Ectodermal cell (in vitro differentiated cells): ENCODE measurements at regions not wholly inside any gene's neighbourhood (a gene's known extent, or its start where the extent isn't known, plus 50 kb on each side); places are given as distances from the start of the nearest gene placed in this dataset.
"Not testable (repeated sequence)": the region's sequence is repeated elsewhere in the genome, so short reads cannot be mapped to it uniquely, and the experiment has no call there.

Source experiments
- H3K27ac ChIP-seq: 2 replicates; pipeline ENCODE4 v1.7.0; 2013; ENCODE audit warnings: mild to moderate bottlenecking, low read depth, low read length; ENCODE audit not compliant: insufficient read depth, poor library complexity, severe bottlenecking
- H3K27me3 ChIP-seq: 2 replicates; pipeline ENCODE4 v1.7.0; 2013; ENCODE audit warnings: mild to moderate bottlenecking, low read length; ENCODE audit not compliant: insufficient read depth, control insufficient read depth, poor library complexity, severe bottlenecking
- H3K36me3 ChIP-seq: one replicate; pipeline ENCODE4 v1.7.0; 2013; ENCODE audit warnings: low read length; ENCODE audit not compliant: control insufficient read depth, insufficient read depth
- H3K4me1 ChIP-seq: one replicate; pipeline ENCODE4 v1.7.0; 2013; ENCODE audit warnings: low read length; ENCODE audit not compliant: control insufficient read depth, insufficient read depth
- H3K4me3 ChIP-seq: 2 replicates; pipeline ENCODE4 v1.7.0; 2013; ENCODE audit warnings: low read depth, low read length, control low read depth; ENCODE audit not compliant: insufficient read depth
- H3K9me3 ChIP-seq: 2 replicates; pipeline ENCODE4 v1.7.0; 2013; ENCODE audit warnings: mild to moderate bottlenecking, low read length, moderate library complexity; ENCODE audit not compliant: control insufficient read depth
- WGBS, 2 experiments: methylation state at CpG; one replicate each; pipeline ENCODE4 v1.1.7; 2013; ENCODE audit warnings: missing lambda C conversion rate in 2 of 2; 5-methylcytosine and 5-hydroxymethylcytosine counted together

- H3K9me3 ChIP-seq, H3K27me3 ChIP-seq, H3K4me3 ChIP-seq, H3K4me1 ChIP-seq, H3K36me3 ChIP-seq: not testable (repeated sequence)
- peak overlapping the region; percentile 36 for H3K27ac ChIP-seq
- 47 to 72% methylated on average over 2 to 5 of the region's 6 CpGs for whole genome bisulfite sequencing, 2 experiments
These were observed 967.2 kb upstream of the FOXG1 start for GRCh38 chr14:27799066-27800028.

GRCh38 chr14:27817746-27818430, 948.7 kb upstream of the FOXG1 start:
- 86 to 96% methylated on average over 3 to 4 of the region's 4 CpGs for WGBS, 2 experiments
- H3K36me3 ChIP-seq, H3K4me3 ChIP-seq, H3K9me3 ChIP-seq, H3K27me3 ChIP-seq, H3K4me1 ChIP-seq, H3K27ac ChIP-seq: not testable (repeated sequence)

GRCh38 chr14:27826149-27826548, 940.4 kb upstream of the FOXG1 start:
- not testable (repeated sequence) for H3K9me3 ChIP-seq, H3K4me1 ChIP-seq, H3K36me3 ChIP-seq, H3K27me3 ChIP-seq, H3K4me3 ChIP-seq, H3K27ac ChIP-seq
- 85 to 94% methylated on average over 3 to 4 of the region's 4 CpGs for WGBS, 2 experiments

GRCh38 chr14:27831978-27832377, 934.6 kb upstream of the FOXG1 start:
- not testable (repeated sequence) for H3K9me3 ChIP-seq, H3K27ac ChIP-seq, H3K27me3 ChIP-seq, H3K4me1 ChIP-seq, H3K36me3 ChIP-seq, H3K4me3 ChIP-seq
- WGBS, 2 experiments = 84 to 95% methylated on average over 2 to 3 of the region's 3 CpGs

GRCh38 chr14:27833001-27833400, 933.6 kb upstream of the FOXG1 start:
- not testable (repeated sequence) for H3K36me3 ChIP-seq, H3K4me3 ChIP-seq, H3K27me3 ChIP-seq, H3K4me1 ChIP-seq, H3K27ac ChIP-seq, H3K9me3 ChIP-seq
- WGBS, 2 experiments = 88% methylated on average over 2 to 3 of the region's 5 CpGs

GRCh38 chr14:27836386-27836785, 930.2 kb upstream of the FOXG1 start:
- Histone ChIP-seq H3K9me3 (no peaks in the 10 kb centered on the region), H3K27me3 (no peaks in the 10 kb centered on the region), H3K27ac (no peak overlapping the region), H3K4me1 (no peaks in the 10 kb centered on the region), H3K4me3 (no peak overlapping the region), H3K36me3 (no peaks in the 10 kb centered on the region)

GRCh38 chr14:27845241-27845850, 921.2 kb upstream of the FOXG1 start:
- Histone ChIP-seq H3K27ac (no peak overlapping the region), H3K9me3 (no peaks in the 10 kb centered on the region), H3K36me3 (no peaks in the 10 kb centered on the region), H3K4me3 (no peak overlapping the region), H3K4me1 (no peaks in the 10 kb centered on the region), H3K27me3 (no peaks in the 10 kb centered on the region)
- 96% methylated on average over 54 of the region's 54 CpGs for WGBS, 2 experiments

- no peak overlapping the region for H3K4me3 ChIP-seq
- no peaks in the 10 kb centered on the region for H3K9me3 ChIP-seq
- no peaks in the 10 kb centered on the region for H3K4me1 ChIP-seq
- no peaks in the 10 kb centered on the region for H3K27me3 ChIP-seq
- no peaks in the 10 kb centered on the region for H3K36me3 ChIP-seq
- H3K27ac ChIP-seq = no peak overlapping the region
- WGBS, 2 experiments = 88 to 90% methylated on average over 8 of the region's 8 CpGs
These were observed 920.7 kb upstream of the FOXG1 start for GRCh38 chr14:27845902-27846301.

GRCh38 chr14:27847480-27847879, 919.1 kb upstream of the FOXG1 start:
- H3K27ac ChIP-seq, H3K36me3 ChIP-seq, H3K4me3 ChIP-seq, H3K27me3 ChIP-seq, H3K9me3 ChIP-seq, H3K4me1 ChIP-seq: not testable (repeated sequence)
- 89 to 100% methylated on average over 1 of the region's 1 CpG for WGBS, 2 experiments

- H3K36me3 ChIP-seq, H3K4me1 ChIP-seq, H3K9me3 ChIP-seq, H3K27me3 ChIP-seq, H3K4me3 ChIP-seq, H3K27ac ChIP-seq: not testable (repeated sequence)
These were observed 917.4 kb upstream of the FOXG1 start for GRCh38 chr14:27849193-27849592.
